Cardiac septum (tissue), 1 donor: ENCODE measurements at regions not wholly inside any gene's neighbourhood (a gene's known extent, or its start where the extent isn't known, plus 50 kb on each side); places are given as distances from the start of the nearest gene placed in this dataset.
"Not testable (repeated sequence)": the region's sequence is repeated elsewhere in the genome, so short reads cannot be mapped to it uniquely, and the experiment has no call there.

Source experiments
- DNase-seq: peaks from one replicate; pipeline ENCODE4 v3.0.0-alpha.2; 2020; ENCODE audit warnings: low spot score
- intact Hi-C: fragments of 100-400 bp; cut with DNase I; formaldehyde crosslinking; loops from one replicate; pipeline ENCODE4 v1.14.0; 2022
- donor health status: DM: no; HTN: no; CAD: no.

DNA sequence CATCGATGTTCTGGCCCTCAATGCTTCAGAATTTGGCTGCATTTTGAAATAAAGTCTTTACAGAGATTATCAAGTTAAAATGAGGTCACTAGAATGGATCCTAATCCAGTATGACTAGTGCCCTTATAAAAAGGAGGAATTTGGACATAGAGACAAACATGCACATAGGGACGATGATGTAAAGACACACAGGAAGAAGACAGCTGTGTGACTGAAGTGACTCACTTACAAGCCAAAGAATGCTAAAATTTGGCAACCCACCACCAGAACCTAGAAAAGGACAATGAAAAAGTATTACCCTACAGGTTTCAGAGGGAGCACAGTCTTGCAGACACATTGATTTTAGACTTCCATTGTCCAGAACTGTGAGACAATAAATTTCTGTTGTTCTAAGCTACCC, 322.8 kb upstream of the GJE1 start:
- intact Hi-C loops = no loop called here

DNA sequence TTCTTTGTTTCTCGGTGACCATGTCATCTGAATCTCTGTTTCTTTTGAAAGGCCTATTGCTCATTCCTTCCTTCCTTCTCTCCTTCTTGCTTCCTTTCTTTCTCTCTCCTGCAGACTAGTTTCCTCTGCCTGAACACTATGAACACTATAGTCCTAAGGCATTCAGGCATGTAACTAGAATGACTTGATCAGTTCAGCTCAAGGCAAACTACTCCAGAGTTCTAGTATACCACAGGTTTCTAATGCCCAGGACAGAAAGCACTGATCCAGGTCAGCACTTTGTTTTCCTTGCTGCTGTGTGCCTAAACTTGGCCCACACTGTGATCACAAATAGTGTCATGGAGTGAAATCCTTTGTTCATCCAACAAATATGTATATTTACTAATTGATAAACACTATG, 324.1 kb upstream of the GJE1 start:
- DNase-seq = no peak
- intact Hi-C loops = no loop called here

More for the DNA sequence above, 322.8 kb upstream of the GJE1 start:
- no peak for DNase-seq

DNA sequence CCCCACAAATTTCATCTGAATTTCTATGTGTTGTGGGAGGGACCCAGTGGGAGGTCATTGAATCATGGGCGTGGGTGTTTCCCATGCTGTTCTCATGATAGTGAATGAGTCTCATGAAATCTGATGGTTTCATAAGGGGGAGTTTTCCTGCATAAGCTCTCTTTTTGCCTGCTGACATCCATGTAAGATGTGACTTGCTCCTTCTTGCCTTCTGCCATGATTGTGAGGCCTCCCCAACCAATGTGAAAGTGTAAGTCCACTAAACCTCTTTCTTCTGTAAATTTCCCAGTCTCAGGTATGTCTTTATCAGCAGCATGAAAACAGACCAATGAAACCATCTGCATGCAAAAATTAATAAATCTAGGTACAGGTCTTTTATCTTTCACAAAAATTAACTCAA, 331.8 kb upstream of the GJE1 start:
- intact Hi-C loops, DNase-seq: not testable (repeated sequence)

DNA sequence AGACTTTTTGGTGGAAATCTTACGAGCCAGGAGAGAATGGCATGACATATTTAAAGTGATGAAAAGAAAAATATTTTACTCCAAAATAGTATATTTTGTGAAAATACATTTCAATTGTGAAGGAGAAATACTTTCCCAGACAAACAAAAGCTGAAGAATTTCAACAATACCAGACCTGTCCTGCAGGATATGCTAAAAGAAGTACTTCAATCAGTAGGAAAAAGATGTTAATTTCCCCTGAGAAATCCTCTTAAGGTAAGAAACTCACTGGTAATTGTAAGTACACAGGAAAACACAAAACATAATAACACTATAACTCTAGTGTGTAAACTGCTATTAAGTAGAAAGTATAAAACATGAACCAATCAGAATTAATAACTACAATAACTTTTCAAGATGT, 341.8 kb upstream of the GJE1 start:
- intact Hi-C loops = no loop called here
- no peak for DNase-seq

DNA sequence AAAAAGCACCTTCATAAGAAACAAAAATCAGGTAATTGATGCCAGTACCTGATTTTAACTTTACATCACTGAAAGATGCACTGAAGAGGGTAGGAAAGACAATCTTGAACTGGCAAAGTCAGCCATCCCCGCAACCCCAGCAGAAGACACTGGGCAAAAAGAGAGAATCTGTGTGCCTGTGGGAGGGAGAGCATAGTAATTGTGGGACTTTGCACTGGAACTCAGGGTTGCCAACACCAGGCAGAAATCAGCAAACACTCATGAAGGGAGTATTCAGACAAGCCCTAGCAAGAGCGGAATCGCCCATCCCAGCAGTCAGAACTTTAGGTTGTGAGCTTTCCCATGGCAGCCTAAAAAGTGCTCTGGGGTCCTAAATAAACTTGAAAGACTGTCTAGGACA, 344.6 kb upstream of the GJE1 start:
- no peak for DNase-seq
- intact Hi-C loops = no loop called here

DNA sequence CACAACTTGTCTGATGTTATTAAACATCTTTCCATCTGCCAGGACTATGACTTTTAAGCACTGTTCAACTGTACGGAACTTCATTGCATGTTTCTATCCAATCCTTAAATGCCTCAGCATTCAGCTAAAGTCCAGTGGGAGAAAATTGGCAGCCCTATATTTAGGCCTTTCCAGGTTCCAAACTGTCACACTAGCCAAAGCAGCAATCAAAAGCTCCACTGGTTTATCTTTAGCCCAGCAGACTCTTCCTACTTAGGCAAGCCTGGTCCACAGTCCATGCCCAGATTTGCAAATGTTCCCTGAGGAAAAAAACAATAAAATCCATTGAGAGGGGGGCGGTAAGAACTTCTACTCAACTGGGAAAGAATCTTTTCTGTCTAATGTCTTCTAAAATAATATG, 349.1 kb upstream of the GJE1 start:
- intact Hi-C loops = no loop called here
- DNase-seq = no peak

DNA sequence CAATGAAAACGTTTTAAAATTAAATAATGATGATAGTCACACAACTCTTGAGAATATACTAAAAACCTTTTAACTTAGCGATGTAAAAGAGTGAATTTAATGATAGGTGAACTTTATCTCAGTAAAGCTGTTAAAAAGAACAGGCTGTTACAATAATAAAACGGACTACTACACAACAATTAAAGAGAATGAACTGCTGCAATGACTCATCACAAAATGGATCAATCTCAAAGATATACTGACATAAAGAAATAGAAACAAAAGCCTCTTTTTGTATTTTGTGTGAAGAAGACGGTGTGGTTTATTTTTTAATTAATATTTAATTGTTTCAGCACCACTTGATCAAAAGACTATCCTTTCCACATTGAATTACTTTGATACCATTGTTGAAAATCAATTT, 352.4 kb upstream of the GJE1 start:
- intact Hi-C loops = no loop called here
- DNase-seq = no peak

DNA sequence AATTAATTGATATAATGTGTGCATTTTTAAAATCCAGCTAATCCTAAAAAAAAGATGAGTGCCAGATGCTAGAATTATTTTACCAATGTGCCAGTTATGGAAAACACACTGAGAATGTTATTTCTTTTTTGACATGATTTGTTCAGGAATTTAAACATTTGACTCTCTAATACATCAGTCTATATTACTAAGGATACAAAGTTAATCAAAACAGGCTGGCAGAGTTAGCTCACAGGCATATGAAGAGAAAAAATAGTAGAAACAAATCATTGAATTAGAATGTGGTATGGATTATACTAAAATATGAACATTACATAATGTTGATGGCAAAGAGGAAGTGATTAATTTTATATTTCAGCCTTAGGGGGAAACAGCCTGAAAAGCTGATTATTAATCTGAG, 368.3 kb upstream of the GJE1 start:
- intact Hi-C loops = no loop called here
- no peak for DNase-seq

DNA sequence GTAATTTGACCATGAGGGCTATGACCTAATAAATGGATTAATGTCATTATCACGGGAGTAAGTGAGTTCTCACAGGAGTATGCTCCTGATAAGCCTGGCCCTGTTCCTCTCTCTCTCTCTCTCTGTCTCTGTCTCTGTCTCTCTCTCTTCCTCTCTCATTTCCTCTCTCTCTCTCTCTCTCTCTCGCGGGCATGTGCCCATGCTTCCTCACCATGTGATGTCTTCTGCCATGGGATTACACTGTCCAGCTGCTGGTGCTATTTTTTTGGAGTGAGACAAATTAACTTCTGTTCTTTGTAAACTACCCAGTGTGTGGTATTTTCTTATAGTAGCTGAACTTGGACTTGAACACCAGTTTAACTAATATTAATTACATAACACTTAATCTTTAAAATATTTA, 374.3 kb upstream of the GJE1 start:
- intact Hi-C loops = no loop called here
- DNase-seq = no peak

DNA sequence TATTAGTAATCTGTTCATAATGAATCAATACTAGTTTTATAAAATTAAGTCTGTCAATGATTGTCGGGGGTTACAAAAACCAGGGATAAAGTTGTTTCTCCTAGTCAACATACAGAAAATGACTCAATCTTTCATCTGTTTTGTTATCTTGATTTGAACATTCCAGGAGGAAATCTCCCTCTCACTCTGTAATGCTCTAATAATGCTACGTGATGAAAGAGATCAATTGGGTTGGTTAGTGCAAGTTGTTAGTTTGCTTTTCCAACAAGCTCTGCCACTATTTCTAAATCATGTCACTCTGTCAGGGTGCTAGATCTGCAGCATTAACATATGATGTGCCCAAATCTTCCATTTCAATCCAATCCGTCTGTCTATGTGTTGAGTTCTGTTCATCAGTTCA, 379.5 kb upstream of the GJE1 start:
- DNase-seq = no peak
- intact Hi-C loops = no loop called here

DNA sequence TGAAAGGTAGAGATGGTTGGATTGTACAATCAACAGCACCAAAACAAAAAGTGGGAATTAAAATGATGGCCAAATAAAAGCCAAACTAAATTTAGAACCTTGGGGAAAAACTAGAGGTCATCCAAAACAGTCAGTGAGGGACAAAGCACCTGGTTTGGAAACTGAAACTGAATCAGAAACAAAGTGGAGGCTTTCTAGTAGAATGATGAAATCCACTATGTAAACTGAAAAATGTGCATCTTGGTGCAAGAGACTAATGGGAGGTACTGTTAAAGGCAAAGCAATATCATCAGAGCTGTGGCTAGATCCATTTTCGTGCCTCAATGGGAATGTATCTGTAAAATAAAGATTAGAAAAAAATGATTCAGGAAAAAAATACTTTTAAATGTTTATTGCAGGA, 380.0 kb upstream of the GJE1 start:
- intact Hi-C loops = no loop called here
- no peak for DNase-seq

DNA sequence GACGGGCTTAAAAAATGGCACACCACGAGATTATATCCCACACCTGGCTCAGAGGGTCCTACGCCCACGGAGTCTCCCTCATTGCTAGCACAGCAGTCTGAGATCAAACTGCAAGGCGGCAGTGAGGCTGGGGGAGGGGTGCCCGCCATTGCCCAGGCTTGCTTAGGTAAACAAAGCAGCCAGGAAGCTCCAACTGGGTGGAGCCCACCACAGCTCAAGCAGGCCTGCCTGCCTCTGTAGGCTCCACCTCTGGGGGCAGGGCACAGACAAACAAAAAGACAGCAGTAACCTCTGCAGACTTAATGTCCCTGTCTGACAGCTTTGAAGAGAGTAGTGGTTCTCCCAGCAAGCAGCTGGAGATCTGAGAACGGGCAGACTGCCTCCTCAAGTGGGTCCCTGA, 386.4 kb upstream of the GJE1 start:
- DNase-seq, intact Hi-C loops: not testable (repeated sequence)

DNA sequence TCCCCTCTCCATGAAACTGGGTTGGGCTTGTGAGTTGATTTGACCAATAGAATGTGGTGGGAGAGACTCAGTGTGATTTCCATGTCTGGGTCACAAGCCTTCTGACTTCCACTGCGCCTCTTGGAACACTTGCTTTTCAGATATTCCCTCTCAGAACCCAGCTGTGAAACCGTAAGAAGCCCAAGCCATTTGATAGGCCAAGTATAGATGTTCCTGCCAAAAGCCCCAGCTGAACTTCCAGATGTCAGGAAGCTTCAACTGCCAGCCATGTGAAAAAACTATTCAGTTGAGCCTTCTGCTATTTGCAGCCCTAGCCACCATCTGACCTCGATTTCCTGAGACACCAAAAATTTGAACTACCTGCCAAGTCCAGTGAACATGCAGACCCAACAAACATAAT, 387.8 kb upstream of the GJE1 start:
- DNase-seq = no peak
- intact Hi-C loops = no loop called here

DNA sequence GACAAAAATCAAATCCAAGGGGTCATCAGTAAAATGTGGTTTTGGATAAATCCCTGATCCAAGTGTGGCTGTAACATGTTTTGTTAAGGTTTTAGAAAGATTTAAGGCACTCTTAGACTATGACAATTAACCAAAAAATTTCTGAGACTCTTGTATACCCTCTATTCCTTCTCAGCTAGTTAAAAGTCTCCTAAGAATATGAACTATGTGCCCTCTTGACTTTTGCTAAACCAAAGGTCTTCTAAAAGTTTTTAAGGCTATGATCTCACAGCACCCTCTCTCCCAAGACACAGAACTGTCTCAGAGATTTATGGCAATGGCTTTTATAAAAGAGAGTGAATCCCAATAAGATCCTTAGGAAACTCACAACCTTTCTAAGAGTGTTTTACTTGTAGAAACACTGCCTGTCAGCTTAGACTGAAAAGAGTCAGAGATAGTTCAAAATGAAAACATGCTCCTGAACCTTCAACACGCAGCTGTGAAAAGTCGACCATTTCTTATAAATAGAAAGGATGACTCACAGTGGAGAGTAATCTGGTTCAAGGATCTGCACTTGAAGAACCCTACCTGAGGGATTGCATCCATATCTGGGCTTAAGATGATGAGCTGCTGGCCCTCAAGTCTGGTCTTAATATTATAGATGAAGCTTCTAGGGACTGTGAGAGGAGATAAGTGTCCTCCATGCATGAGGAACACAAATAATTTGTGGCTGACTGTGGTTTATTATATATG, 388.4 kb upstream of the GJE1 start:
- intact Hi-C loops = no loop called here
- no peak for DNase-seq

DNA sequence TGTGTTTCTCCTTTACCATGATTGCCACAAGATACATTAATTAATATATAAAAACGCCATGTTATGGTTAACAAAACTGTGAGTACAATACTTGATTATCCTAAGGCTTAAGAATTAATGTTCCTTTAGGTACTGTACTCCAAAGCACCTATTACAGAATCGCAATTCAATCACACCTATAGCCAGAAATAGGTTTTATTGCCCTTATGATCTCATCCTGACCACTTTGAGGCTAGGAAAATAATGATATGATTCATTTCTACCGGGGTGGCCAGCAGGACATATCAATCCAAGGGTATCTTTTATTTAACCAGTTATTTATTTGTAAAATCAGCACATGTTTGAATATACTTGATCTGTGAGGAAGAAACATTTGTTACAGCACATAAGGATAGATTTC, 396.6 kb upstream of the GJE1 start:
- intact Hi-C loops = no loop called here
- no peak for DNase-seq

DNA sequence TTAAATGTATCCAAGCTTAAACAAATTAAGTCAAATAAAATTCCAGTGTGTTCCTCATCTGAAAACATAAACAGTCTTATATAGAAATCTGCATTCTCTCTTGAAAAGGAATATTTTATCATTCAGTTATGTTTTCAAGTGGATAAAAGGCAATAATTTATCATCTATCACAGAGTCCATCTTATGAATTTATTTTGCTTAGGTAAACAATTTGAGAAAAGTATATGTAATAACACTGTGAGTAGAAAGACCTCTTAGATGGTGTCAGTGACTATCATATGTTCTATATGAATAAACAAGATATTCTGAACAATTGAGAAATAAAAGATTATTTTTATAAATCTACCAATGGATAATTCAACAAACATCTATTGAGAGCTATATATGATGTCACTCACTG, 397.6 kb upstream of the GJE1 start:
- DNase-seq = no peak
- intact Hi-C loops = no loop called here

DNA sequence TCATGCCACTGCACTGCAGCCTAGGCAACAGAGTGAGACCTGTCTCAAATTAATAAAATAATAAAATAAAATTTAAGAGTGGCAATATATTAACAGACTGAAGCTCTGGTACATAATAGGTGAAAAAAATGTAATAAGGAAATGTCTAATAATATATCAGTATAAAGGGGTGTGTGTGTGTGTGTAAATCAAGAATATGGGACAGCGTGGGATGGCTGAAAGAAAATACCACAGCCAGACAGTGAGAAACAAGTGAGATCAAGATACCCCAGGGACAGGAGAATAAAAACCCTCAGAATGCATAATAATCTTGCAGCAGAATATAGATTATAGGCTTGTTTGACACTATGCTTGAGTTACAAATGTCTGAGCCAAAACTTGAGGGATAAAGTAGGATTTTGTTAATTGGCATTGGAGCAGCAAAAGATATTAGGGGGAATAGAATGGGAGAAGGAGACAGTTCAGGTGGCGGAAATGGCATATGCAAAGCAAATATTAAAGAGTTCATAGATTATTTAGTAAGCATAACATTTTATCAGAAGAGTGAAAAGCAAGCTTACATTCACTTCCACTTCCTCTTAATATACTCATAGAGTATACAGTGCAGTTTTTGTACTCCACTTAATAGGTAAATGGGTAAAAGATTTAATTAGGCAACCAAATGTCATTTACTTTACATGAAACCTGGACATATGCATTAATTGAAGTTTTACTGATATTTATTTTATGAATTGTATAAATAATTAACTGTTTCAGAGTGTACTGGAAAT, 398.5 kb upstream of the GJE1 start:
- no peak for DNase-seq
- intact Hi-C loops = no loop called here

DNA sequence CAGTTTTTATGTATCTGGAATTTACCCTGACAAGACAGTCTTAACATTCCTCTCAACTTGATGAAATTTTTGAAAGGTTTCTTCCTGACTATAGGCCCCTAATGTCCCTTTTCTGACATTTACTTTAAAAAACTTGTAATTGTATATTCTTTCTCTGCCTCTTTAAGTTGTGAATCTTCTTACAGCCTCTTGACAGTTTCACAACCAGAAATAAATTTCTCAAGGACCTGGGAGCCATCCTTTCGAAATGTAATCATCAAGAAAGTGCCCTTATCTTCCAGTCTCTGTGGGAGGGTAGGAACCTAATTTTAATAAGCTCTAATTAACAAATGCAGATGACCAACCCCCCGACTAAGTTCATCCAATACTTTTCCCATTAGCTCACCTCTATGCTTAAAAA, 403.6 kb upstream of the GJE1 start:
- intact Hi-C loops = no loop called here
- DNase-seq = no peak

DNA sequence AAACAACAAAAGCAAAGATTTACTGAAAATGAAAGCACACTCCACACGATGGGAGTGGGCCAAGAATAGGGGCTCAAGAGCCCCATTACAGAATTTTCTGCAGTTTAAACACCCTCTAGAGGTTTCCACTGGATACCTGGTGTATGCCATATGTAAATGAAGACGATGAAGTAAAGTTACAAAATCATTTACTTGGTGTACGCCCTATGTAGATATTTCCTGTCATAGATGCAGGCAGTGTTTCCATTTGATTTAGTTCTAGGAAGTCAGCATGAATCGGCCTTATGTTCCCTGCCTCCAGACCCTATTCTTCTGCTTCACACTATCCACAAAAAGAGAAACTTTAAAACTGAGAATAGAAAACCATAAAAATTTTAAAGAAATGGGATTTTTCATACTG, 404.4 kb upstream of the GJE1 start:
- no peak for DNase-seq
- intact Hi-C loops = no loop called here

DNA sequence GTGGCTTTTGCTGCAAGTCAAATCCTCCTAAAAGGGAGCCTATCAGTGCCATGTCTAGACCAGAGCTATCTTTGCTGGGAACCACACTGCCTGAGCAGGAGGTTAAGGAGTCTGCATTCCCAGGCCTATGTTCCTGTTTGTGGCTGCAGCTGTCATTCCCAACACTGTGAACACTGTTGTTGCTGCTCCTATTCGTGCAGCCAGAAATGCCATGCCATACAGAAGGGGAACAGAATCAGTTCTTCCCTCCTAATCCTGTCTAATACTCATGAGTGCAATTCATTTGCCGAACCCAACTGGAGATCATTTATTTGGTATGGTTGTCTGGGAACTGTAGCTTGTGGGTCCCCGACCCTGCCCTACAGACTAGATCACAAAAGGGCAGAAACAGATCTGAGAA, 406.5 kb upstream of the GJE1 start:
- DNase-seq = no peak
- intact Hi-C loops = no loop called here

DNA sequence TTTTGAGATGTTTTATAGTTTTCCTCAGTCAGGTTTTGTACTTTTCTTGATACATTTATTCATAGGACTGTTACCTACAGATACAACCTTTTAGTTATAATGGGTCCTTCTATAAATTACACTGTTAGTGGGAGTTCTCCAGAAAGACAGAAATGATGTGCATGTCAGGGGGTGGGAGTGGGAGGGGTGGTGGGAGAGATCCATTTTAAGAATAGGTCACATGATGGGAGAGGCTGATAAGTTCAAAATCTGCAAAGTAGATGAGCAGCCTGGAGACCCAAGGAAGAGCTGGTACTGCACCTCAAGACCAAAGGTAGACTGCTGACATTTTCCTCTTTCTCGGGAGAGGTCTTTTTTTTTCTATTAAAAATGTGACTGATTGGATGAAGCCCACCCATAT, 408.0 kb upstream of the GJE1 start:
- DNase-seq = no peak
- intact Hi-C loops = no loop called here

DNA sequence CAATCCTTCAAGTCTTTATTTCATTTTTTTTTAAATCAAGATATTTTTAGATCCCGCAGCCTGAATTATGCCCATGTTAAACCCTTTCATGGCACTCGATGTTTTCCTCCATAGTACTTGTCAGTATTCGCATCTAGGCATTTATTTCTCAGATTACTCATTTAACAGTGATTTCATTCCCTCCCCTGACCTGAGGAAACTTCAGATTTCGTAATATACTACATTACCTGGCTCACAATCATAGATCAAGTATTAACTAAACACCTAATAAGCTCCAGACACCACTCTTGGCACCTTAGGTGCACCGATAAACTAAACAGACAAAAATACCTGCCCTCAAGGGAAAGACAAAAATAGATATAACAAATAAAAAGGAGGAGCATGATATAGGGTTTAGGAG, 413.2 kb upstream of the GJE1 start:
- intact Hi-C loops = no loop called here
- no peak for DNase-seq
